Panc1 (cell line): ENCODE measurements at regions not wholly inside any gene's neighbourhood (a gene's known extent, or its start where the extent isn't known, plus 50 kb on each side); places are given as distances from the start of the nearest gene placed in this dataset.

Experiments used
- POLR2AphosphoS5 ChIP-seq: IDR thresholded peaks from 2 replicates; pipeline ENCODE4 v1.6.1; 2012; ENCODE audit warnings: mild to moderate bottlenecking, low read depth, low read length, moderate library complexity
- TCF7L2 ChIP-seq: IDR thresholded peaks from 2 replicates; pipeline ENCODE4 v1.6.1; 2011; ENCODE audit warnings: mild to moderate bottlenecking, low read depth, low read length, inconsistent platforms
- TF ChIP-seq, protein P1 (sequence below): fragments of 450-650 bp; IDR thresholded peaks from 2 replicates; pipeline ENCODE4 v1.5.1; 2017; ENCODE audit warnings: mild to moderate bottlenecking
- TF ChIP-seq, protein P2 (sequence below), 2 experiments: IDR thresholded peaks; 2 replicates each; pipeline ENCODE4 v1.6.1; 2011 to 2012; ENCODE audit warnings: low read depth in 2 of 2, control low read depth in 1 of 2, low read length in 1 of 2, mild to moderate bottlenecking in 1 of 2, moderate library complexity in 1 of 2; ENCODE audit not compliant: insufficient read depth in 1 of 2

DNA sequence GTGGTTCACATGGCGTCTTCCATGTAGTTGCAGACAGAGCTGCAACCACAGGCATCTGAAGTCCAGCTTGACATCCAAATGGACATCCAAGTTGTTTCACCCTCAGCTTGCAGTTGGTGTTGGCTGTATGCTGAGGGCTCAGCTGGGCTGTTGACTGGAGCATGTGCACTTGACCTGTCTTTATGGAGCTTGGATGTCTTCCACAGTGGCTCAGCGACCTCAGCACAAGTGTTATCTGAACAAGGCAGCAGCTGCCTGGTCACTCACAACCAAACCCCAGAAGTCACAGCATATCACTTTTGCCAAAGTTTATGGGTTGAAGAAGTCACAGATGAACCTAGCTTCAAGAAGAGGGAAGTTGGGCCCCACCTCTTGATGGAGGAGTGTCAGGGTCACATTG, 92.9 kb downstream of the TPRA1 start:
- TF ChIP-seq, protein P1, sequence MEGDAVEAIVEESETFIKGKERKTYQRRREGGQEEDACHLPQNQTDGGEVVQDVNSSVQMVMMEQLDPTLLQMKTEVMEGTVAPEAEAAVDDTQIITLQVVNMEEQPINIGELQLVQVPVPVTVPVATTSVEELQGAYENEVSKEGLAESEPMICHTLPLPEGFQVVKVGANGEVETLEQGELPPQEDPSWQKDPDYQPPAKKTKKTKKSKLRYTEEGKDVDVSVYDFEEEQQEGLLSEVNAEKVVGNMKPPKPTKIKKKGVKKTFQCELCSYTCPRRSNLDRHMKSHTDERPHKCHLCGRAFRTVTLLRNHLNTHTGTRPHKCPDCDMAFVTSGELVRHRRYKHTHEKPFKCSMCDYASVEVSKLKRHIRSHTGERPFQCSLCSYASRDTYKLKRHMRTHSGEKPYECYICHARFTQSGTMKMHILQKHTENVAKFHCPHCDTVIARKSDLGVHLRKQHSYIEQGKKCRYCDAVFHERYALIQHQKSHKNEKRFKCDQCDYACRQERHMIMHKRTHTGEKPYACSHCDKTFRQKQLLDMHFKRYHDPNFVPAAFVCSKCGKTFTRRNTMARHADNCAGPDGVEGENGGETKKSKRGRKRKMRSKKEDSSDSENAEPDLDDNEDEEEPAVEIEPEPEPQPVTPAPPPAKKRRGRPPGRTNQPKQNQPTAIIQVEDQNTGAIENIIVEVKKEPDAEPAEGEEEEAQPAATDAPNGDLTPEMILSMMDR = no peak
- TF ChIP-seq POLR2AphosphoS5 = no peak
- TF ChIP-seq, protein P2, sequence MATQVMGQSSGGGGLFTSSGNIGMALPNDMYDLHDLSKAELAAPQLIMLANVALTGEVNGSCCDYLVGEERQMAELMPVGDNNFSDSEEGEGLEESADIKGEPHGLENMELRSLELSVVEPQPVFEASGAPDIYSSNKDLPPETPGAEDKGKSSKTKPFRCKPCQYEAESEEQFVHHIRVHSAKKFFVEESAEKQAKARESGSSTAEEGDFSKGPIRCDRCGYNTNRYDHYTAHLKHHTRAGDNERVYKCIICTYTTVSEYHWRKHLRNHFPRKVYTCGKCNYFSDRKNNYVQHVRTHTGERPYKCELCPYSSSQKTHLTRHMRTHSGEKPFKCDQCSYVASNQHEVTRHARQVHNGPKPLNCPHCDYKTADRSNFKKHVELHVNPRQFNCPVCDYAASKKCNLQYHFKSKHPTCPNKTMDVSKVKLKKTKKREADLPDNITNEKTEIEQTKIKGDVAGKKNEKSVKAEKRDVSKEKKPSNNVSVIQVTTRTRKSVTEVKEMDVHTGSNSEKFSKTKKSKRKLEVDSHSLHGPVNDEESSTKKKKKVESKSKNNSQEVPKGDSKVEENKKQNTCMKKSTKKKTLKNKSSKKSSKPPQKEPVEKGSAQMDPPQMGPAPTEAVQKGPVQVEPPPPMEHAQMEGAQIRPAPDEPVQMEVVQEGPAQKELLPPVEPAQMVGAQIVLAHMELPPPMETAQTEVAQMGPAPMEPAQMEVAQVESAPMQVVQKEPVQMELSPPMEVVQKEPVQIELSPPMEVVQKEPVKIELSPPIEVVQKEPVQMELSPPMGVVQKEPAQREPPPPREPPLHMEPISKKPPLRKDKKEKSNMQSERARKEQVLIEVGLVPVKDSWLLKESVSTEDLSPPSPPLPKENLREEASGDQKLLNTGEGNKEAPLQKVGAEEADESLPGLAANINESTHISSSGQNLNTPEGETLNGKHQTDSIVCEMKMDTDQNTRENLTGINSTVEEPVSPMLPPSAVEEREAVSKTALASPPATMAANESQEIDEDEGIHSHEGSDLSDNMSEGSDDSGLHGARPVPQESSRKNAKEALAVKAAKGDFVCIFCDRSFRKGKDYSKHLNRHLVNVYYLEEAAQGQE (IDR thresholded peaks at IDR 0.05; ENCODE audit: insufficient read depth in 1 of 2, low read depth in 2 of 2, low read length in 1 of 2) = no peak
- no peak for TF ChIP-seq TCF7L2
